AG09309 (cell line): ENCODE measurements at regions not wholly inside any gene's neighbourhood (a gene's known extent, or its start where the extent isn't known, plus 50 kb on each side); places are given as distances from the start of the nearest gene placed in this dataset.

Experiments
- DNase-seq: peaks from one replicate; pipeline ENCODE4 v3.0.0-alpha.2; 2010; ENCODE audit warnings: low read depth
- H3K4me3 ChIP-seq: 2 replicates; pipeline ENCODE4 v1.5.1; 2011; ENCODE audit warnings: mild to moderate bottlenecking, low read depth, low read length, moderate library complexity; ENCODE audit not compliant: control insufficient read depth
- CTCF ChIP-seq: IDR thresholded peaks from 2 replicates; pipeline ENCODE4 v1.5.1; 2011; ENCODE audit warnings: mild to moderate bottlenecking, low read depth, low read length, inconsistent platforms; ENCODE audit not compliant: insufficient read depth, control insufficient read depth; ENCODE audit errors: missing control alignments

GRCh38 chr1:17991996-17992395 is 115.6 kb upstream of the IGSF21 start:
- TF ChIP-seq CTCF: no peak
- no peak overlapping the region for H3K4me3 ChIP-seq
- no peak for DNase-seq

- no peak overlapping the region for H3K4me3 ChIP-seq
- TF ChIP-seq CTCF: no peak
- no peak for DNase-seq
Measured at GRCh38 chr1:17992800-17993199, 114.8 kb upstream of the IGSF21 start.

GRCh38 chr1:17994046-17994445 is 113.6 kb upstream of the IGSF21 start:
- H3K4me3 ChIP-seq: no peak overlapping the region
- DNase-seq: no peak
- no peak for TF ChIP-seq CTCF

- no peak for DNase-seq
- H3K4me3 ChIP-seq: no peak overlapping the region
- TF ChIP-seq CTCF: no peak
Measured at GRCh38 chr1:17995480-17995879, 112.1 kb upstream of the IGSF21 start.

GRCh38 chr1:17998889-17999288 is 108.7 kb upstream of the IGSF21 start:
- no peak for DNase-seq

GRCh38 chr1:17999884-18000283 is 107.7 kb upstream of the IGSF21 start:
- no peak overlapping the region for H3K4me3 ChIP-seq
- no peak for DNase-seq

More at GRCh38 chr1:17998889-17999288, 108.7 kb upstream of the IGSF21 start:
- peak; percentile 38 for TF ChIP-seq CTCF
- H3K4me3 ChIP-seq: no peak overlapping the region

More at GRCh38 chr1:17999884-18000283, 107.7 kb upstream of the IGSF21 start:
- TF ChIP-seq CTCF: no peak
